ENCODE measurements at regions not wholly inside any gene's neighbourhood (a gene's known extent, or its start where the extent isn't known, plus 50 kb on each side); places are given as distances from the start of the nearest gene placed in this dataset.
"Not testable (repeated sequence)": the region's sequence is repeated elsewhere in the genome, so short reads cannot be mapped to it uniquely, and the experiment has no call there.

GRCh38 chr1:29681416-29681815, 445.1 kb downstream of the PTPRU start:
- DNase-seq = not testable (repeated sequence)

GRCh38 chr1:29679828-29680558, 443.7 kb downstream of the PTPRU start:
- DNase-seq = no peak

GRCh38 chr1:29679316-29679715, 443.0 kb downstream of the PTPRU start:
- DNase-seq = no peak

DNA sequence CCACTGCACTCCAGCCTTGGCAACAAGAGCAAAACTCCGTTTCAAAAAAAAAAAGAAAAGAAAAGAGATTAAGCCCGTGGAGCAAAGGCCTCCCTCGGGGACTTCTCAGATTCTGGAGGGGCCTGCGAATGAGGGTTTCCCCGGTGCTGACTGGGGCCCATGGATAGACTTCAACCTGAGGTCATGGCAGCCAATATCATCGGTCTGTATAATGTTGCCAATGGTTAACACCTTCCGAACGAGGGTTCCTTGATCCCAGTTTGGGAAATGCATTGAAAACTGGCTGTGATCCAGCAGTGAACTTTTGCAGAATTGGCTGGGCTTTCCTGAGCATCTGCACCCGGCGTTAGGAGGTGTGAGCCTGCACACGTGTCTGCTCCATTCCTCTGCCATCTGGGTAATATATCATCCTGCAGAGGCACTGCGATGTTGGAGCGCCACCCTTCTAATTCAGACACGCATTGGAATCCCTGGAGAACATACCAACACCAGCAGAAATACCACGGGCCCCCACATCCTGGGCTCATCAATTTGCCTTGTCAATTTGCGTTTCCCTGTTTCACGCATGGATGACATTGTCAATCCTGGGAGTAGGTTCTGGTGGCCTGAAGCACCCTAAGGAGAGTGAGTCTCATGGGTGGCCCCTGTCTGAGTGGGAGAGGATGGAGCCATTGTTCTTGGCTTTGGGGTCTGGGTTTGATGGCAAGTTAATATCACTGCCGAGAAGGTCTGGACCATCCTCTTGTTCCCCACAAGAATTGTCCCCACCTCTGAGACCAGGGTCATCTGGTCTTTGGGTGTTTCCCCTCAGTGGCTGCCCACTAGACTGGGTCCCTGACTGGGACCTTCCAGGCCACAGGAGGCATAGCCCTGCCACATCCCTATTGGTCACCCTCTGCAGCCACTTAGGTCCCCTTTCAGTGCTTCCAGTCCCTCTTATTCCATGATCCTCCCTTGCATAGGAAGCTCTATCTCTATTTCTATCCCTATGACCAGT, 441.0 kb downstream of the PTPRU start:
- no peak for DNase-seq

DNA sequence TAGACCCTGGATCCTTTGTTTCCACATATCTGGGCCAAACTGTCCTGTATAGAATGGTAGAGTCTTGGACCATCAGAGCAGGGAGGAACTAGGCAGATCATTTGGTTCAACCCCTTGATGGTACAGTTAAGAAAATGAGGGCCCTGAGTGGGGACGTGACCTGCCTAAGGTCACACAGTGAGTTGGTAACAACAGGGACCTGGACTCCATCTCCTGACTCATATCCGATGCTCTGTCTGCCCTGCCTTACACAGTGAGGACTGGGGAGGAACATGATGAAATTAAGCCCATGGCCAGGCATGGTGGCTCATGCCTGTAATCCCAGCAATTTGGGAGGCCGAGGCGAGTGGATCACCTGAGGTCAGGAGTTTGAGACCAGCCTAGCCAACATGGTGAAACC, 440.2 kb downstream of the PTPRU start:
- DNase-seq = no peak

DNA sequence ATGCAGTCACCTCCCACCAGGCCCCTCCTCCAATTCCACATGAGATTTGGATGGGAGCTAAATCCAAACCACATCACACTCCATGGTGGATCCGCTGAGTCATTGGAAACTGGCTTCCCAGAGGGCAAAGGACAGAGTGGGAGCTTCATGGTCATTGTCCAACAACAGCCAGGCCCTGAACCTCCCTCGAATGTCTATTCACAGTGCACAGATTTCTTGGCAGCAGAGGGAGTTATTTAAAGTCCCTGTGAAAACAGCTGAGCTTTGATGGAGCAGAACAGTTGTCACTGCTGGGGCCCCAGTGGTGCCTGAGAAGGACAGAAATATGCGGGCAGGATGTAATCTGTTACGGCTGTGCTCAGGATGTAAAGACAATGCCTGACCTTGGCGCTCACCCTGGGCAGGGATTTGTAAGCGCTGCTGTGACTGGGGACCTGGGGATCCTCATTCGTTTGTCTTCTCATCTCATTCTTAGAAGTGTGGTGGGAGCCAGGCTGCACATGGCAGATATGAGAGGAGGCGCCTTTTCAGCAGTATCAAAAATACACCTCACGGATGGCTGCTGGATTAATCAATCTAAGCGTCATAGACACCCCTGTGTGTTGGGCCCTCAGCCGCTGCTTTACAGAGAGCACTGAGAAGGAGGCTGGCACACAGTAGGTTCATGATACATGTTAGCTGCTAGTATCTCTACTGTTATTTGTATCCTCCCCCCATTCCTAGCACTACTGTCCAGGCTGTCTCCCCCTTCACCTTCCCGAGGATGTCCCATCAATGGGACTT, 439.4 kb downstream of the PTPRU start:
- DNase-seq = no peak

DNA sequence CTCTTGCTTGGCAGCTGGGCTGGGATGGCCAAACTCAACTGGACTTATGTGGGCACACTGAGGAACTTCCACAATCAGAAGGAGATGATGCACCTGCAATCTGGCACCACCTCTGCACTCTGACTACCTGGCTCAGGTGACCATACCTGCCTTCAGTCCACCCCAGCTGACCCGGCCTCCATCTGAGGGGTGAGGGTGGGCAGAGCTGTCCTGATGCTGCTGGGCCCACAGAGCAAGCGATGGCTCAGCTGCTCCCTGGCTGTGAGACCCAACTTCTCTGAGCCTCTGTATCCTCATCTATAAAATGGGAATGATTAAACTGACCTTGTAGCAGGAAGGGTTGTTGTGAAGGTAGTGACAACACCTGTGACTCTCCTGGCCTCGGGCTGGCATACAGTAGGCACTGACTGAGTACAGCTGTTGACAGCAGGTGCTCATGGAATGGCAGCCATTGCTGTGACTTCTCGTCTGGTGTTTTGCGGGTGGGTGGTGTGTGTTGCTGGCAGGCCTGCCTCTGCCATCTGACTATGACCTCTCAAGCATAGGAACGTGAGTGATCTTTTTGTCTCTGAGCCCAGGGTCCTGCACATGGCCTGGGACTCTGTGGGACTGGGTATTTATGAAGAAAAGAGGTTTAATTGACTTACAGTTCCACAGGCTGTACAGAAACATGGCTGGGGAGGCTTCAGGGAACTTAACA, 438.5 kb downstream of the PTPRU start:
- DNase-seq = no peak

- no peak for DNase-seq
Measured at GRCh38 chr1:29673669-29674626, 437.6 kb downstream of the PTPRU start.

DNA sequence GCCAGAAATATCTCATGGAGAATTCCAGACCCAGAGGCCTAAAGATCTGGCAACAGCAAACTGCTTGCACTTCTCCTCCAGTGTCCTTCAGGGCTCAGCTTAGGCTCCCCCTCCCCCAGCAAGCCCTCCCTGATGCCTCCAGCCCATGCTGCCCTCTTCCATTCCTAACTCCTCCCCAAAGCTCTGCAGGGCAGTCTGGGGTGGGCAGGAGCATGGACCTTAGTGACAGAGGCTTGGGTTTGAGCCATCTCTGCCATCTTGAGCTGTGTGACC, 436.8 kb downstream of the PTPRU start:
- DNase-seq = no peak

DNA sequence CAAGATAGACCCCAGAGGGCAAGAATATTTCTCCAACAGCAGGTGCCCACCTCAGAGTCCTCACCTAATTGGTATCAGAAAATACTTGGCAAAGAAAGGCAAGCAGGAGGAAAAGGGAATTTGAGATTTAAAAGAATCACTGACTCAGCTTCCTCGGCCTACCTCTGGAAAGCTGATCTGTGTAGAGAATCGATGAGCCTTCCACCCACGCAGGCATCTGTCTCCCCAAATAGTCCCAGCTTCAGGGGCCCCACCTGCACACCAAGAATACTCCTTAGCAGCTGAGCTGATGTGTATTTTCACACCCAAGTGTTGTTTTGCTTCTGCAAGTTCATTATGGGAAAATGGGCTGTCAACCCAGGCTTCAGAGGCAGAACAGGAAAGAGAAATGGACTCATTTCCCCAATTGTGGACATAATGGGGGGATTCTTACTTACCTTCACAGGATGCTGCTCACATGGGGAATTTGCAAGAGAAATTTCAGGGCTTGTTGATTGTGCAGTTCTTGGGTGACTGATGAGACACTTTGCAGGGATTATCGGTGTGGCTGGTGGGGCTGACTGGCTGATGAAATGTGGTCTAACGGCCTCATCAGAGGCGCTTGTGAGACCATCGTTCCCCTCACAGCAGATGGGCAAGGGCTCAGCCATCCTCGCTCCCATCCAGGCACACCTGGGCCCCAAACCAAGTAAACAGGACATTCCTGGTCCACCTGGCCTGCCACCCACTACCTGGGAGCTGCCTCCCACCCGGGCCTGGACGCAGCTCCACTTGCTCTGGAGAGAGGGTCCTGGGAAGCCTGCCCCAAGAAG, 436.3 kb downstream of the PTPRU start:
- DNase-seq = no peak

- no peak for DNase-seq
Measured at GRCh38 chr1:29671446-29672356, 435.4 kb downstream of the PTPRU start.

GRCh38 chr1:29670752-29671151, 434.4 kb downstream of the PTPRU start:
- no peak for DNase-seq

DNA sequence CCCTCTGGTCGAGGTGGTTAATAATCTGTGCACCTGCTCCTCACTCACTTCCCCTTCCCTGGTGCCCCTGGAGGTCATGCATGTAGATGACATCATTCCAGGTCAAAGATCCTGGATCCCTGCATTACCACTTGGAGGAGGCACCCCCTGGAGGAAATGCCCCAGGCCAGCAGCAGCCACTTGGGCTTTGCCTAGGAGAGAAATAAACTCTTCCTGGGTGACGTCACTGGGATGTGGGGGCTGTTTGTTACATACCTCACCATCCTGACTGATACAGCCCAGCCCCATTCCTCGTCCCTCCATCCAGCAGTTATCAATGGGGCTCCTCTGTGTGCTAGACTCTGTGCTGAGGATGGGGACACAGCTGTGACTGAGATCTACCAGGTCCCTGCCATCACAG, 433.6 kb downstream of the PTPRU start:
- no peak for DNase-seq

GRCh38 chr1:29669158-29669871, 433.0 kb downstream of the PTPRU start:
- DNase-seq = no peak

DNA sequence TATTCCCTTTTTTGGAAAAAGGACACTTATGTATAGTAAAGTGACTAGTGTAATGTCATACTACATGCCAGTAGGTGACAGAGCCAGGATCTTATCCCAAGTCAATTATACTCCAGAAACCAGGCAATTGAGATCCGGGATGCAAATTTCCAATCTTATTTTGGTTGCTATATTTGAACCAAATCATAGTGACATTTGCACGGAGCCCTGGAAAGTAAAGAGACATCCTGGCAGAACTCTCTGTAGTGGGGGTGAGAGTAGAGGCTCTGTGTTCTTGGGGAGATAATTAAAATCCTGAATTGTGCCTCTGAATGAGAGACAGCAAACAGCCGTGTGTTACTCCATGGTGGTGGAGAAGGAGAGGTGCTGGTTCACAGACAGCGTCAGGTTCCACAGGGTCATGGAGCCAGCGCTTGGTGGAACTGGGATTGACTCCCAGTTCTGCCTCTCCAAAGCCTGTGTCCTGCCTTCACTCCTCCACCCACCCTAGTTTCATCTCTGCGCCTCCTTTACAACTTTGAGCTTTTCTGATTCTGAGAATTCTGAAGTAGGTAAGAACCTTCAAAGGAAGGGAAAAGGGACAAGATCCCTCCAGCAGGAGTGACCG, 432.3 kb downstream of the PTPRU start:
- no peak for DNase-seq

GRCh38 chr1:29667951-29668350, 431.6 kb downstream of the PTPRU start:
- no peak for DNase-seq

DNA sequence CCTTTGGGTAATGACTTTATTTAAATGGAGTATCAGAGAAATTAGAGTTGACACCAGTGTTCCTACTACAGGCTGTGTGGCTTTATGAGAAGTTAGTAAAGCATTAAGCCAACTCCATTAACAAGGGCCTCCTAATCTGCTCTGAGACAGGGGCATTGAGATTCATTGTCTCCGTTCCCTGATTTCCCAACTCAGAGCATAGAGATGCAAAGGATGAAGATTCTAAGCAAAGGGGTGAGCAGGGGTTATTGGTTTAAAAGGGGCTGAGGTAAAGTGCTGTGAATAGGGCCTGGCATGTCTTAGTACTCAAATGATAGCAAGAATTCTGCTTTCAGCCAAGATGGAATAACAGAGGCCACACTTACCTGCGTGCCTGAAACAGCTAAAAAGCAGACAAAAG, 428.4 kb downstream of the PTPRU start:
- DNase-seq = no peak

DNA sequence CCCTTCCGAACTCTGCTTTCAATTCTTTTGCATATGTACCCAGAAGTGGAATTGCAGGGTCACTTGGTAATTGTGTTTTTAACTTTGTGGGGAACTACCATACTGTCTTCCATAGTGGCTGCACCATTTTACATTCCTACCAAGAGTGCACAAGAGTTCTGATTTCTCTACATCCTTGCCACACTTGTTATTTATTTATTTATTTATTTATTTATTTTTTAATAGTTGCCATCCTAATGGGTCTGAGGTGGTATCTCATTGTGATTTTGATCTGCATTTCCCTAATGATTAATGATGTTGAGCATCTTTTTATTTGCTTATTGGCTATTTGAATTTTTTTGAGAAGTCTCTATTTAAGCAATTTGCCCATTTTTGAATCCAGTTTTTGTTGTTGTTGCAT, 422.4 kb downstream of the PTPRU start:
- no peak for DNase-seq

DNA sequence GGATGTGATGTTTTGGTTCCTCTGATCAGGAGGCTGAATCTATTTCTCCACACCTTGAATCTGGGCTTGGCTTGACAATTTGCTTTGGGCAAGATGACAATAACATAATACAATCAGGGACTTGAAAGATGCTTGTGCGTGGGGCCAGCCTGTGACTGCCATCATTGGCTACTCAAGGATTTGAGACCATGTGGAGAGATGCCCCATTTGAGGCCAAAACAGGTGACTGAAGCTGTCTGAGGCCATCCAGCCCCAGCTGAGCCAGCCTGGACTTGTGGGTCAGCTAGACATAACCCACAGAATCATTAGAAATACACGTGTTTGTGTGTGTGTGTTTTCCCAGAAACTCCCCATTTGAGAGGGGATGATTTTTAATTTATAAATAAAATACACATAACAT, 421.5 kb downstream of the PTPRU start:
- no peak for DNase-seq

Measured in bone marrow (tissue), 2 donors.